ENCODE measurements at regions not wholly inside any gene's neighbourhood (a gene's known extent, or its start where the extent isn't known, plus 50 kb on each side); places are given as distances from the start of the nearest gene placed in this dataset.
"Not testable (repeated sequence)": the region's sequence is repeated elsewhere in the genome, so short reads cannot be mapped to it uniquely, and the experiment has no call there.

GRCh38 chr14:105979446-105979845, 453.1 kb downstream of the TMEM121 start:
- no peak for TF ChIP-seq CTCF (IDR thresholded peaks at IDR 0.05)

GRCh38 chr14:105980224-105980623, 453.8 kb downstream of the TMEM121 start:
- Mint-ChIP-seq H3K27me3 (no peaks in the 10 kb centered on the region), H3K4me3 (no peak overlapping the region), H3K4me1 (ENCODE audit: low read depth) (peaks cover 50% of the 10 kb centered on the region), H3K36me3 (ENCODE audit: low read depth) (no peaks in the 10 kb centered on the region), H3K9me3 (no peaks in the 10 kb centered on the region), H3K27ac (no peak overlapping the region)
- H3K27me3 ChIP-seq (ENCODE audit: control insufficient read depth in 1 of 2, insufficient read depth in 2 of 2, low read length in 2 of 2): no peaks in the 10 kb centered on the region
- no peaks in the 10 kb centered on the region for H3K36me3 ChIP-seq (ENCODE audit: insufficient read depth, low read length)
- TF ChIP-seq CTCF (IDR thresholded peaks at IDR 0.05): no peak
- DNase-seq: no peak
- no peak overlapping the region for H3K4me3 ChIP-seq (ENCODE audit: low read length)
- ATAC-seq (ENCODE audit: poor library complexity): no peak
- peaks cover 29% of the 10 kb centered on the region for H3K4me1 ChIP-seq (ENCODE audit: insufficient read depth, low read length)
- H3K27ac ChIP-seq (ENCODE audit: low read depth in 1 of 2, low read length in 2 of 2): no peak overlapping the region
- ChIA-PET CTCF (no interaction called here), POLR2A (interaction anchor here (1.6 kb wide), 1 partner anchor 25 kb away, joined by 4 read pairs; no protein-coding TSS in a partner anchor)
- intact Hi-C loops (cut with DNase I, micrococcal nuclease): loop anchor here in 1 of 2 experiments (2.0 kb wide), 1 partner anchor 19 kb away; no protein-coding TSS in a partner anchor
- no peaks in the 10 kb centered on the region for H3K9me3 ChIP-seq (ENCODE audit: control insufficient read depth in 1 of 2, insufficient read depth in 1 of 2, low read length in 2 of 2)

More at GRCh38 chr14:105979446-105979845, 453.1 kb downstream of the TMEM121 start:
- DNase-seq (no peak), ATAC-seq (ENCODE audit: poor library complexity) (no peak)
- no peak overlapping the region for H3K27ac ChIP-seq (ENCODE audit: low read depth in 1 of 2, low read length in 2 of 2)
- ChIA-PET CTCF (no interaction called here), POLR2A (no interaction called here)
- intact Hi-C loops (cut with DNase I, micrococcal nuclease): loop anchor here in 1 of 2 experiments (10.0 kb wide), 1 partner anchor 85 kb away; no protein-coding TSS in a partner anchor
- H3K4me1 Mint-ChIP-seq (ENCODE audit: low read depth): peaks cover 51% of the 10 kb centered on the region
- no peaks in the 10 kb centered on the region for H3K27me3 ChIP-seq (ENCODE audit: control insufficient read depth in 1 of 2, insufficient read depth in 2 of 2, low read length in 2 of 2)
- H3K36me3 Mint-ChIP-seq (ENCODE audit: low read depth): no peaks in the 10 kb centered on the region
- H3K27me3 Mint-ChIP-seq: peaks cover 2% of the 10 kb centered on the region
- no peak overlapping the region for H3K27ac Mint-ChIP-seq
- peaks cover 30% of the 10 kb centered on the region for H3K4me1 ChIP-seq (ENCODE audit: insufficient read depth, low read length)
- H3K9me3 ChIP-seq (ENCODE audit: control insufficient read depth in 1 of 2, insufficient read depth in 1 of 2, low read length in 2 of 2): no peaks in the 10 kb centered on the region
- H3K9me3 Mint-ChIP-seq: no peaks in the 10 kb centered on the region
- no peaks in the 10 kb centered on the region for H3K36me3 ChIP-seq (ENCODE audit: insufficient read depth, low read length)
- H3K4me3 Mint-ChIP-seq: no peak overlapping the region
- no peak overlapping the region for H3K4me3 ChIP-seq (ENCODE audit: low read length)

GRCh38 chr14:105981517-105982302, 455.3 kb downstream of the TMEM121 start:
- peaks cover 43% of the 10 kb centered on the region for H3K4me1 ChIP-seq (ENCODE audit: insufficient read depth, low read length)
- intact Hi-C loops (cut with DNase I, micrococcal nuclease): loop anchor here in 1 of 2 experiments (2.0 kb wide), 1 partner anchor 17 kb away; no protein-coding TSS in a partner anchor
- H3K36me3 Mint-ChIP-seq (ENCODE audit: low read depth); H3K36me3 ChIP-seq (ENCODE audit: insufficient read depth, low read length); H3K9me3 Mint-ChIP-seq; H3K9me3 ChIP-seq (ENCODE audit: control insufficient read depth in 1 of 2, insufficient read depth in 1 of 2, low read length in 2 of 2); H3K4me3 ChIP-seq (ENCODE audit: low read length); H3K27me3 Mint-ChIP-seq; H3K27me3 ChIP-seq (ENCODE audit: control insufficient read depth in 1 of 2, insufficient read depth in 2 of 2, low read length in 2 of 2): not testable (repeated sequence)
- ChIA-PET POLR2A (interaction anchor here (0.6 to 1.6 kb wide), 2 partner anchors 23 to 435 kb away, joined by 3 to 4 read pairs; no protein-coding TSS in a partner anchor), CTCF (interaction anchor here (1.0 to 1.4 kb wide), 2 partner anchors 23 to 25 kb away, joined by 3 read pairs; no protein-coding TSS in a partner anchor)
- DNase-seq: peak; percentile 37 to 87 (median 61)
- peak overlapping the region; percentile 80 for H3K27ac Mint-ChIP-seq
- H3K27ac ChIP-seq (ENCODE audit: low read depth in 1 of 2, low read length in 2 of 2): peak overlapping the region in 1 of 2 donors; percentile 30
- peak; percentile 72 for ATAC-seq (ENCODE audit: poor library complexity)
- H3K4me3 Mint-ChIP-seq: peak overlapping the region; percentile 17
- peaks cover 61% of the 10 kb centered on the region for H3K4me1 Mint-ChIP-seq (ENCODE audit: low read depth)

Data from CD4-positive, alpha-beta T cell (primary cell).